Stomach (tissue), 4 donors: ENCODE measurements at regions not wholly inside any gene's neighbourhood (a gene's known extent, or its start where the extent isn't known, plus 50 kb on each side); places are given as distances from the start of the nearest gene placed in this dataset.

Source experiments
- POLR2AphosphoS5 ChIP-seq, 3 donors: sonication (generic); formaldehyde crosslinking; IDR thresholded peaks; one replicate each; pipeline ENCODE4 v1.6.1; 2016; ENCODE audit warnings: antibody characterized with exemption in 3 of 3
- TF ChIP-seq, protein P1 (sequence below), 7 experiments: fragments of 450-650 bp in 4 of 7; fragments of 200-600 bp in 3 of 7; sonication (generic) in 3 of 7; IDR thresholded peaks; one replicate each; pipeline ENCODE4 v1.5.1; 2016 to 2019; ENCODE audit warnings: antibody characterized with exemption in 7 of 7, control low read depth in 2 of 7, mild to moderate bottlenecking in 1 of 7

GRCh38 chr2:191488135-191488534 is 189.8 kb upstream of the NABP1 start:
- TF ChIP-seq, protein P1, sequence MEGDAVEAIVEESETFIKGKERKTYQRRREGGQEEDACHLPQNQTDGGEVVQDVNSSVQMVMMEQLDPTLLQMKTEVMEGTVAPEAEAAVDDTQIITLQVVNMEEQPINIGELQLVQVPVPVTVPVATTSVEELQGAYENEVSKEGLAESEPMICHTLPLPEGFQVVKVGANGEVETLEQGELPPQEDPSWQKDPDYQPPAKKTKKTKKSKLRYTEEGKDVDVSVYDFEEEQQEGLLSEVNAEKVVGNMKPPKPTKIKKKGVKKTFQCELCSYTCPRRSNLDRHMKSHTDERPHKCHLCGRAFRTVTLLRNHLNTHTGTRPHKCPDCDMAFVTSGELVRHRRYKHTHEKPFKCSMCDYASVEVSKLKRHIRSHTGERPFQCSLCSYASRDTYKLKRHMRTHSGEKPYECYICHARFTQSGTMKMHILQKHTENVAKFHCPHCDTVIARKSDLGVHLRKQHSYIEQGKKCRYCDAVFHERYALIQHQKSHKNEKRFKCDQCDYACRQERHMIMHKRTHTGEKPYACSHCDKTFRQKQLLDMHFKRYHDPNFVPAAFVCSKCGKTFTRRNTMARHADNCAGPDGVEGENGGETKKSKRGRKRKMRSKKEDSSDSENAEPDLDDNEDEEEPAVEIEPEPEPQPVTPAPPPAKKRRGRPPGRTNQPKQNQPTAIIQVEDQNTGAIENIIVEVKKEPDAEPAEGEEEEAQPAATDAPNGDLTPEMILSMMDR (IDR thresholded peaks at IDR 0.05), result no peak
- TF ChIP-seq POLR2AphosphoS5 (IDR thresholded peaks at IDR 0.05), result no peak
